Thoracic aorta (tissue), 2 donors: ENCODE measurements at regions not wholly inside any gene's neighbourhood (a gene's known extent, or its start where the extent isn't known, plus 50 kb on each side); places are given as distances from the start of the nearest gene placed in this dataset.

Experiments used
- ATAC-seq: fragments of 150-250 bp; one replicate; pipeline ENCODE4 v1.8.0; 2017; ENCODE audit warnings: low read depth; ENCODE audit not compliant: insufficient number of reproducible peaks, low FRiP score
- DNase-seq: peaks from one replicate; pipeline ENCODE4 v3.0.0-alpha.2; 2020; ENCODE audit warnings: low spot score
- H3K27ac ChIP-seq, 2 donors: fragments of 200-600 bp; sonication (generic); 1 replicate in 1 of 2; 2 replicates in 1 of 2; pipeline ENCODE4 v1.5.1; 2016; ENCODE audit warnings: mild to moderate bottlenecking in 2 of 2, moderate library complexity in 2 of 2
- H3K27me3 ChIP-seq: fragments of 200-600 bp; sonication (generic); replicated peaks from 2 replicates; pipeline ENCODE4 v1.6.0; 2016; ENCODE audit warnings: mild to moderate bottlenecking; ENCODE audit not compliant: insufficient read depth
- H3K36me3 ChIP-seq: fragments of 200-600 bp; sonication (generic); one replicate; pipeline ENCODE4 v1.5.1; 2016
- H3K4me1 ChIP-seq, 2 donors: fragments of 200-600 bp; sonication (generic); 1 replicate in 1 of 2; 2 replicates in 1 of 2; pipeline versions ENCODE4 v1.5.1 to v1.6.0; 2016; ENCODE audit warnings: low read depth in 2 of 2, mild to moderate bottlenecking in 1 of 2; ENCODE audit not compliant: control insufficient read depth in 1 of 2
- H3K4me3 ChIP-seq: fragments of 200-600 bp; sonication (generic); 2 replicates; pipeline ENCODE4 v1.5.1; 2016; ENCODE audit warnings: mild to moderate bottlenecking
- H3K9me3 ChIP-seq: fragments of 200-600 bp; sonication (generic); 2 replicates; pipeline ENCODE4 v1.5.1; 2016
- TF ChIP-seq, protein P1 (sequence below): fragments of 200-600 bp; sonication (generic); IDR thresholded peaks from one replicate; pipeline ENCODE4 v1.5.1; 2019; ENCODE audit warnings: antibody characterized with exemption

DNA sequence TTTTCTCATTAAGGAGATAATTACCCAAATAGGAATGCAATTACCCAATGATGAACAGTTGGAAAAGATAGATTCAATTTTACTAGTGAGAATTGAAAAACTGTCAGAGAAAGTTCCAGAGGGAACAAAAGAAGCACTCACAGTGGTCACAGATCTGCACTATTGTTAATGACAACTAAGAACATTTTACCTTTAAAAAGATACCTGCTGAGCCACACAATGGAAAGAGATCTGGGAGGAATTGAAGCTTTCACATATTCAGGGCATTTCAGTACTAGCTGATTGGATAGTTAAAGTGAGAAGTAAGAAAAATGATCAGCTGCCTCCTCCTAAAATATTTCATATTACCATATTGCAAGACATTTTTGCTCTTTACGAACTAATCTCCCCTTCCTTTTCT lies 1822.2 kb downstream of the STIM2 start:
- H3K9me3 ChIP-seq = no peaks in the 10 kb centered on the region
- H3K4me1 ChIP-seq = no peaks in the 10 kb centered on the region
- TF ChIP-seq, protein P1, sequence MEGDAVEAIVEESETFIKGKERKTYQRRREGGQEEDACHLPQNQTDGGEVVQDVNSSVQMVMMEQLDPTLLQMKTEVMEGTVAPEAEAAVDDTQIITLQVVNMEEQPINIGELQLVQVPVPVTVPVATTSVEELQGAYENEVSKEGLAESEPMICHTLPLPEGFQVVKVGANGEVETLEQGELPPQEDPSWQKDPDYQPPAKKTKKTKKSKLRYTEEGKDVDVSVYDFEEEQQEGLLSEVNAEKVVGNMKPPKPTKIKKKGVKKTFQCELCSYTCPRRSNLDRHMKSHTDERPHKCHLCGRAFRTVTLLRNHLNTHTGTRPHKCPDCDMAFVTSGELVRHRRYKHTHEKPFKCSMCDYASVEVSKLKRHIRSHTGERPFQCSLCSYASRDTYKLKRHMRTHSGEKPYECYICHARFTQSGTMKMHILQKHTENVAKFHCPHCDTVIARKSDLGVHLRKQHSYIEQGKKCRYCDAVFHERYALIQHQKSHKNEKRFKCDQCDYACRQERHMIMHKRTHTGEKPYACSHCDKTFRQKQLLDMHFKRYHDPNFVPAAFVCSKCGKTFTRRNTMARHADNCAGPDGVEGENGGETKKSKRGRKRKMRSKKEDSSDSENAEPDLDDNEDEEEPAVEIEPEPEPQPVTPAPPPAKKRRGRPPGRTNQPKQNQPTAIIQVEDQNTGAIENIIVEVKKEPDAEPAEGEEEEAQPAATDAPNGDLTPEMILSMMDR = no peak
- DNase-seq (no peak), ATAC-seq (no peak)
- no peak overlapping the region for H3K27ac ChIP-seq
- H3K27me3 ChIP-seq = no peaks in the 10 kb centered on the region
- H3K4me3 ChIP-seq = no peak overlapping the region
- H3K36me3 ChIP-seq = no peaks in the 10 kb centered on the region

DNA sequence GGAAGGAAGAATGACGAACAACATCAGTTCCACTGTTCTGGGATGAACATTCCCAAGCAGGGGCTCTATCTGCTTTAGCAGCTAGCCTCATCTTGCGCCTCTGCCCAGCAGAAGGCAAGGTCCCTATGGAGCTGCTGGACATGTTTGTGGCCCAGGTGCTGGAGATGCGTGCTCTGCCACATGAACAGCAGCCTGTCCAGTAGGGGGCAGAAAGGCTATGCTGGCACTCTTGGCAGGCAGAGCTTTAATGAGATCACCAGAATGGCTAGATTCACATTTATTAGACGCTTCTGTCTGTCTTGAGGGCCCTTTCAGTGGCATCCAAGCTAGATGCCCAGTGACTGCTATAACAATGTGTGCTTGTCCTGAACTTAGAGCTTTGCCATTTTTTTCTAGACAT lies 1826.0 kb downstream of the STIM2 start:
- Histone ChIP-seq H3K27ac (no peak overlapping the region), H3K9me3 (no peaks in the 10 kb centered on the region), H3K4me1 (no peaks in the 10 kb centered on the region), H3K27me3 (no peaks in the 10 kb centered on the region), H3K4me3 (no peak overlapping the region), H3K36me3 (no peaks in the 10 kb centered on the region)
- ATAC-seq = no peak
- DNase-seq = no peak
- TF ChIP-seq, protein P1 = no peak

DNA sequence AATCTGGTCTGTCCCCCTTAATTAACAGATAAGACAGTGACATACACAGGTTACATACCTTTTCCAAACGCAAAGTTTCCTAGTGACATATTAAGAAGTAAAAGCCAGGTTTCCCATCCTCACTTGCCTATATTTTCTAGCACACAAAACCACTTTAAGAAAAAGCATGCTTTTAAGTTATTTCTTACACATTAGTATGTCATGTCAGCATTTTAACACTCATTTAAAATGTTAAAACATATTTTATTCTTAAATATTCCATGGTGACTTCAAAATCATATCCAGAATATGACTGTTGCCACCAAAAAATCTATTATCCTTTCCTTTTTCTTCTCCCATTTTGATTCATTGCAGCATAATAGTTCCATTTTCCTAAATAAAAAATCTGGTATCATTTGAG lies 1830.2 kb downstream of the STIM2 start:
- TF ChIP-seq, protein P1 = no peak
- no peaks in the 10 kb centered on the region for H3K36me3 ChIP-seq
- DNase-seq (no peak), ATAC-seq (no peak)
- no peak overlapping the region for H3K4me3 ChIP-seq
- no peaks in the 10 kb centered on the region for H3K27me3 ChIP-seq
- H3K4me1 ChIP-seq = no peaks in the 10 kb centered on the region
- H3K9me3 ChIP-seq = no peaks in the 10 kb centered on the region
- no peak overlapping the region for H3K27ac ChIP-seq

DNA sequence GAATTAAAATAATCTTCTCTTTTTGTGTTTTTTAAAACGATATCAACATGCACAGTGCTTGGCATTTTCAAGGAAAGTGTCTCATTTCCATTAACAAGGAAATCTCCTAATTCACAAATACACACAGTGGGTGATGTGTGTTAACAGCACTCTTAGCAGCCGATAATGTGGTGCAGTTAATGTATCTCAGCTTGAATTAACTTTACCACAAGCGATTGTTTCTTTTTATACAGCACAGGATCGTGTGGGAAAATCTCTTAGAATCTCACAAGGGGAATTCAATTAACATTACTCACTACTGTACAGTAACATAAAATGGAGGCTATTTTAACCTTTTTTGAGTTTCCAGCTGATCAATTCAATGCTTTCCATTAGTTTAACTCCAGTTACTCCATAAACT lies 1841.9 kb downstream of the STIM2 start:
- Histone ChIP-seq H3K4me1 (no peaks in the 10 kb centered on the region), H3K36me3 (no peaks in the 10 kb centered on the region), H3K27ac (no peak overlapping the region), H3K4me3 (no peak overlapping the region), H3K27me3 (no peaks in the 10 kb centered on the region), H3K9me3 (no peaks in the 10 kb centered on the region)
- ATAC-seq = no peak
- DNase-seq = no peak
- TF ChIP-seq, protein P1 = no peak

DNA sequence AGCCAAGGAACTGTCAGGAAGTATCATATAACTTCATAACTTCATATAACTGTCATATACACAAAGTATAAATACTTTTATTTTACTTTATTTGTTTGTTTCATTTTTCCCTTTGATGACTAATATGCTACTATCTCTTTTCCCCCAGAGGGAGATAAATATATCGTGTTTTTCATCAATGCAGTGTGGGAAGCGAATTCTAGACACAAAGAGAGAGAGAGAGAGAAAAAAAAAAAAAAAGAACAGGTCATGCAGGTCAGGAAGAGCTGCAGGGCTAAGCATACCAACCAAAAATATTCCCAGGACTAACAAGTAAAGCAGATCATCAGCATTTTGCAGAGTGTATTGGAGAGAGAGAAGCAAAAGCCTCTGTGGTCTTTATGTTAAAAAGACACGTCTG lies 1849.2 kb downstream of the STIM2 start:
- ATAC-seq (no peak), DNase-seq (no peak)
- H3K4me1 ChIP-seq = no peaks in the 10 kb centered on the region
- no peak overlapping the region for H3K27ac ChIP-seq
- no peak overlapping the region for H3K4me3 ChIP-seq
- no peaks in the 10 kb centered on the region for H3K9me3 ChIP-seq
- H3K36me3 ChIP-seq = no peaks in the 10 kb centered on the region
- H3K27me3 ChIP-seq = no peaks in the 10 kb centered on the region
- TF ChIP-seq, protein P1 = no peak
